NB4 (cell line): ENCODE measurements at regions not wholly inside any gene's neighbourhood (a gene's known extent, or its start where the extent isn't known, plus 50 kb on each side); places are given as distances from the start of the nearest gene placed in this dataset.

Experiments used
- POLR2A ChIP-seq: IDR thresholded peaks from 2 replicates; pipeline ENCODE4 v1.6.1; 2011; ENCODE audit warnings: mild to moderate bottlenecking; ENCODE audit not compliant: insufficient read length; ENCODE audit errors: extremely low read depth
- TF ChIP-seq, protein P1 (sequence below): IDR thresholded peaks from one replicate; pipeline ENCODE4 v1.5.1; 2012; ENCODE audit warnings: low read depth, low read length
- TF ChIP-seq, protein P2 (sequence below): IDR thresholded peaks from 2 replicates; pipeline ENCODE4 v1.6.1; 2011; ENCODE audit warnings: low read depth, low read length

DNA sequence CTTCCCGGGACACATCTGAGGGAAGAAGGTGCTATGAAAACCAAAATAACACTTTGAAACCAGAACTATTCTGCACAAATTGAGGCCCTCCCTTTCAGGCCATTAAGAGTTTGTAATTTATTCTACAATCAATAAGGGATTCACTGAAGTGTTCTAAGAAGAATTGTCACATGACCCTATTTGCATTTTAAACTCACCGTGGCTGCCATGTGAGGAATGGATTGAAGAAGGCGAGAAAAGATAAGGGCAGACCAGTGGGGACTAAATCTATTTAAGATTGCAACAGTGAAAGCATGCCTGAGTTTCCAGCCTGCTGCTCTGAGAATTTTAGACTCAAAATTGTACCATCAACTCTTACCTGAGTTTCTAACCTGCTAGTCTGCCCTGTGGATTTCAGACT is 408.8 kb upstream of the SALL1 start:
- TF ChIP-seq, protein P1, sequence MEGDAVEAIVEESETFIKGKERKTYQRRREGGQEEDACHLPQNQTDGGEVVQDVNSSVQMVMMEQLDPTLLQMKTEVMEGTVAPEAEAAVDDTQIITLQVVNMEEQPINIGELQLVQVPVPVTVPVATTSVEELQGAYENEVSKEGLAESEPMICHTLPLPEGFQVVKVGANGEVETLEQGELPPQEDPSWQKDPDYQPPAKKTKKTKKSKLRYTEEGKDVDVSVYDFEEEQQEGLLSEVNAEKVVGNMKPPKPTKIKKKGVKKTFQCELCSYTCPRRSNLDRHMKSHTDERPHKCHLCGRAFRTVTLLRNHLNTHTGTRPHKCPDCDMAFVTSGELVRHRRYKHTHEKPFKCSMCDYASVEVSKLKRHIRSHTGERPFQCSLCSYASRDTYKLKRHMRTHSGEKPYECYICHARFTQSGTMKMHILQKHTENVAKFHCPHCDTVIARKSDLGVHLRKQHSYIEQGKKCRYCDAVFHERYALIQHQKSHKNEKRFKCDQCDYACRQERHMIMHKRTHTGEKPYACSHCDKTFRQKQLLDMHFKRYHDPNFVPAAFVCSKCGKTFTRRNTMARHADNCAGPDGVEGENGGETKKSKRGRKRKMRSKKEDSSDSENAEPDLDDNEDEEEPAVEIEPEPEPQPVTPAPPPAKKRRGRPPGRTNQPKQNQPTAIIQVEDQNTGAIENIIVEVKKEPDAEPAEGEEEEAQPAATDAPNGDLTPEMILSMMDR: no peak
- no peak for TF ChIP-seq POLR2A
- TF ChIP-seq, protein P2, sequence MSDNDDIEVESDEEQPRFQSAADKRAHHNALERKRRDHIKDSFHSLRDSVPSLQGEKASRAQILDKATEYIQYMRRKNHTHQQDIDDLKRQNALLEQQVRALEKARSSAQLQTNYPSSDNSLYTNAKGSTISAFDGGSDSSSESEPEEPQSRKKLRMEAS: no peak
